ENCODE measurements at regions not wholly inside any gene's neighbourhood (a gene's known extent, or its start where the extent isn't known, plus 50 kb on each side); places are given as distances from the start of the nearest gene placed in this dataset.

GRCh38 chr4:16384576-16384975, 158.3 kb upstream of the TAPT1 start:
- CTCF ChIA-PET: no interaction called here
- POLR2A ChIA-PET: no interaction called here
- TF ChIP-seq SUZ12 (IDR thresholded peaks at IDR 0.05) (no peak), SP1 (IDR thresholded peaks at IDR 0.05) (no peak), TARDBP (IDR thresholded peaks at IDR 0.05) (no peak), FOXM1 (IDR thresholded peaks at IDR 0.05; ENCODE audit: borderline replicate concordance) (no peak), HDGF (IDR thresholded peaks at IDR 0.05; ENCODE audit: borderline replicate concordance) (no peak), FOXK2 (IDR thresholded peaks at IDR 0.05) (no peak), ZNF384 (IDR thresholded peaks at IDR 0.05) (no peak), CTBP1 (IDR thresholded peaks at IDR 0.05; ENCODE audit: borderline replicate concordance) (no peak), LEF1 (IDR thresholded peaks at IDR 0.05; ENCODE audit: borderline replicate concordance) (no peak), L3MBTL2 (conservative IDR thresholded peaks at IDR 0.05) (no peak), NFRKB (IDR thresholded peaks at IDR 0.05) (no peak), ELF4 (IDR thresholded peaks at IDR 0.05) (no peak), ARNT (IDR thresholded peaks at IDR 0.05) (no peak)
- TF ChIP-seq, protein P1, sequence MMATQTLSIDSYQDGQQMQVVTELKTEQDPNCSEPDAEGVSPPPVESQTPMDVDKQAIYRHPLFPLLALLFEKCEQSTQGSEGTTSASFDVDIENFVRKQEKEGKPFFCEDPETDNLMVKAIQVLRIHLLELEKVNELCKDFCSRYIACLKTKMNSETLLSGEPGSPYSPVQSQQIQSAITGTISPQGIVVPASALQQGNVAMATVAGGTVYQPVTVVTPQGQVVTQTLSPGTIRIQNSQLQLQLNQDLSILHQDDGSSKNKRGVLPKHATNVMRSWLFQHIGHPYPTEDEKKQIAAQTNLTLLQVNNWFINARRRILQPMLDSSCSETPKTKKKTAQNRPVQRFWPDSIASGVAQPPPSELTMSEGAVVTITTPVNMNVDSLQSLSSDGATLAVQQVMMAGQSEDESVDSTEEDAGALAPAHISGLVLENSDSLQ (IDR thresholded peaks at IDR 0.05): no peak
- no peak for DNase-seq (ENCODE audit: extremely low spot score)

DNA sequence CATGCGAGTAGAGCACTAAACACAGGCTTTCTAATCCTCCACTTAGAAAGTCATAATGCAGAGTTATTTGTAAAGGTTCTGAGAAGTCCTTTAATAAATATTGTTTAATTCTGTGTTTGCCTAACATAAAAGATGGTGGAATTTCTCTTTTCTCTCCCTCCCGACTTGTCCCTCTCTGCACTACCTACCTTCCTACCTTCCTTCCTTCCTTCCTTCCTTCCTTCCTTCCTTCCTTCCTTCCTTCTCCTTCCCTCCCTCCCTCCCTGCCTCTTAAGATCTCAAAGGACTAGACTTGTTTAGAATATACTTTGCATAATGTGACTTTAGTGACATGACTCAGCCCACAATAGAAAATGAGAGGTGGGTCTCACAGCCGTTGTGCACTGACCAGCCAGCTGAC, 156.3 kb upstream of the TAPT1 start:
- TF ChIP-seq NFRKB (IDR thresholded peaks at IDR 0.05) (no peak), CTBP1 (IDR thresholded peaks at IDR 0.05; ENCODE audit: borderline replicate concordance) (no peak), SUZ12 (IDR thresholded peaks at IDR 0.05) (no peak), TARDBP (IDR thresholded peaks at IDR 0.05) (no peak), ZNF384 (IDR thresholded peaks at IDR 0.05) (no peak), FOXM1 (IDR thresholded peaks at IDR 0.05; ENCODE audit: borderline replicate concordance) (no peak), ARNT (IDR thresholded peaks at IDR 0.05) (no peak), HDGF (IDR thresholded peaks at IDR 0.05; ENCODE audit: borderline replicate concordance) (no peak), L3MBTL2 (conservative IDR thresholded peaks at IDR 0.05) (no peak)
- TF ChIP-seq, protein P1 (IDR thresholded peaks at IDR 0.05): no peak
- no peak for DNase-seq (ENCODE audit: extremely low spot score)
- ChIA-PET CTCF (no interaction called here), POLR2A (no interaction called here)

GRCh38 chr4:16377887-16378286, 151.6 kb upstream of the TAPT1 start:
- TF ChIP-seq SUZ12 (IDR thresholded peaks at IDR 0.05): no peak
- TF ChIP-seq SP1 (IDR thresholded peaks at IDR 0.05): no peak
- TF ChIP-seq ELF4 (IDR thresholded peaks at IDR 0.05): no peak
- no peak for TF ChIP-seq HDGF (IDR thresholded peaks at IDR 0.05; ENCODE audit: borderline replicate concordance)
- no peak for TF ChIP-seq FOXM1 (IDR thresholded peaks at IDR 0.05; ENCODE audit: borderline replicate concordance)
- TF ChIP-seq TARDBP (IDR thresholded peaks at IDR 0.05): no peak
- CTCF ChIA-PET: no interaction called here
- POLR2A ChIA-PET: no interaction called here
- DNase-seq (ENCODE audit: extremely low spot score): no peak

DNA sequence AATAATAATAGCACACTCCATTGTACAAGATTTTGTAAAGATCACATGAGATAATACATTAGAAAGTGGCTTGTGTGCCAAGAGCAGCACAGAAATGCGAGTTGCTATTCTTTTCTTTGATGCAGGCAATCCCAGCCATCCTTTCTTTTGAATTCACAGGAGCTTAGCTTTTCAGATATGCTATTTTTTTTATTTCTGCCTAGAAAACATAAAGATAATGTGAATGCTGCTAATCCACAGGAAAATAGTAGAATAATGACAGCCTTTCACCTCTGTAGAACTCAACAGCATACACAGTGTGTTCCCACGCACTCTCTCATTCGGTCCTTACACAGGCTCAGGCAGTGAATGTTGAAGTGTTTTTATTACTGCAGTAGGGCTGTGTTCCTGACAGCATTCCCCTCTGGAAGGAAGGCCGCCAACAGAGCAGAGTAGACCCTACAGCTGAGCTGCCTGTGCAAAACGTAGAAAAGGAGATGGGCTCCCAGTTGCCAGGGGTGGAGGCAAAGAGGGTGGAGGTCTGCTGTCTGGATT, 138.8 kb upstream of the TAPT1 start:
- no peak for DNase-seq (ENCODE audit: extremely low spot score)
- TF ChIP-seq HDGF (IDR thresholded peaks at IDR 0.05; ENCODE audit: borderline replicate concordance) (no peak), ARNT (IDR thresholded peaks at IDR 0.05) (no peak), L3MBTL2 (conservative IDR thresholded peaks at IDR 0.05) (no peak), SUZ12 (IDR thresholded peaks at IDR 0.05) (no peak), CTBP1 (IDR thresholded peaks at IDR 0.05; ENCODE audit: borderline replicate concordance) (no peak), ZNF384 (IDR thresholded peaks at IDR 0.05) (no peak), NFRKB (IDR thresholded peaks at IDR 0.05) (no peak), BHLHE40 (IDR thresholded peaks at IDR 0.05; ENCODE audit: borderline replicate concordance) (no peak), LEF1 (IDR thresholded peaks at IDR 0.05; ENCODE audit: borderline replicate concordance) (no peak), FOXM1 (IDR thresholded peaks at IDR 0.05; ENCODE audit: borderline replicate concordance) (no peak), FOXA1 (IDR thresholded peaks at IDR 0.05) (no peak), TARDBP (IDR thresholded peaks at IDR 0.05) (no peak), ELF4 (IDR thresholded peaks at IDR 0.05) (no peak), SP1 (IDR thresholded peaks at IDR 0.05) (no peak), FOXK2 (IDR thresholded peaks at IDR 0.05) (no peak)
- TF ChIP-seq, protein P1 (IDR thresholded peaks at IDR 0.05): no peak
- POLR2A ChIA-PET: no interaction called here
- CTCF ChIA-PET: no interaction called here

DNA sequence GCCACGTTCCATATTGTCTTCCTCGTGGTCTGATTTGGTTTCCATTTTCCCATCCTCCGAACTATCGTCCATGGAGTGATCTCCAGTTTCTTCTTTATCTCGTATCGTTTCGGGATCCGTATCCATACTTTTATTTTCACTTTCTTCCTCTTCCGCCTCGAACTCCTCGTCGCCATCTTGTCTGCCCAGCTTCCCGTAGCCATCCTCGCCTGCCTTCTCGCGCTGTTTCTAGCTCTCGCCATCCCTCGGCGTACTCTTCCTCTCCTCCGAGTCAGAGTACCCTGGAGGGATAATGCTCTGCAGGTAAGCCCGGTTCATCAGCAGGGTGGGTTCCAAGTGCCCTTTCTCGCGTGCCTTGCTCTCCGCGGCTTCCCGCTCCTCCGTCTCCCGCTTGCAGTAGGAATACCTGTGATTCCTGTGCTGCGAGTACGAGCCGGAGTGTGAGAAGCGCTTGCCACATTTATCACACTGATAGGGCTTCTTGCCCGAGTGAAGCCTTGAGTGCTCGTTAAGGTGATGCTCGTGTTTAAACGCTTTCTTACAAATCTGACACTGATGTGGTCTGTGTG, 134.5 kb upstream of the TAPT1 start:
- ChIA-PET CTCF (no interaction called here), POLR2A (no interaction called here)
- TF ChIP-seq, protein P1 (IDR thresholded peaks at IDR 0.05): no peak
- no peak for TF ChIP-seq FOXM1 (IDR thresholded peaks at IDR 0.05; ENCODE audit: borderline replicate concordance)
- no peak for TF ChIP-seq BHLHE40 (IDR thresholded peaks at IDR 0.05; ENCODE audit: borderline replicate concordance)
- TF ChIP-seq ZNF384 (IDR thresholded peaks at IDR 0.05): no peak
- TF ChIP-seq L3MBTL2 (conservative IDR thresholded peaks at IDR 0.05): no peak
- no peak for DNase-seq (ENCODE audit: extremely low spot score)

- TF ChIP-seq LEF1 (IDR thresholded peaks at IDR 0.05; ENCODE audit: borderline replicate concordance): no peak
- TF ChIP-seq FOXA1 (IDR thresholded peaks at IDR 0.05): no peak
- TF ChIP-seq, protein P1 (IDR thresholded peaks at IDR 0.05): no peak
- no peak for TF ChIP-seq ELF4 (IDR thresholded peaks at IDR 0.05)
- no peak for TF ChIP-seq ZNF384 (IDR thresholded peaks at IDR 0.05)
- TF ChIP-seq SUZ12 (IDR thresholded peaks at IDR 0.05): no peak
- TF ChIP-seq FOXK2 (IDR thresholded peaks at IDR 0.05): no peak
- no peak for TF ChIP-seq ARNT (IDR thresholded peaks at IDR 0.05)
- no peak for TF ChIP-seq BHLHE40 (IDR thresholded peaks at IDR 0.05; ENCODE audit: borderline replicate concordance)
- TF ChIP-seq SP1 (IDR thresholded peaks at IDR 0.05): no peak
- no peak for TF ChIP-seq TARDBP (IDR thresholded peaks at IDR 0.05)
- no peak for TF ChIP-seq NFRKB (IDR thresholded peaks at IDR 0.05)
- POLR2A ChIA-PET: no interaction called here
- DNase-seq (ENCODE audit: extremely low spot score): no peak
- CTCF ChIA-PET: no interaction called here
Observed at GRCh38 chr4:16353165-16353564, 126.9 kb upstream of the TAPT1 start.
